ENCODE measurements at regions not wholly inside any gene's neighbourhood (a gene's known extent, or its start where the extent isn't known, plus 50 kb on each side); places are given as distances from the start of the nearest gene placed in this dataset.

GRCh38 chr20:58136149-58136484 is 92.3 kb downstream of the ANKRD60 start:
- TF ChIP-seq CTCF (conservative IDR thresholded peaks at IDR 0.05; ENCODE audit: low read depth, low read length) (no peak), RCOR1 (IDR thresholded peaks at IDR 0.05; ENCODE audit: insufficient replicate concordance, low read length) (no peak), RFX5 (IDR thresholded peaks at IDR 0.05; ENCODE audit: low read depth, low read length) (no peak), ELK1 (IDR thresholded peaks at IDR 0.05; ENCODE audit: borderline replicate concordance, low read depth, low read length) (no peak), MAFK (IDR thresholded peaks at IDR 0.05; ENCODE audit: low read depth, low read length) (no peak), SMC3 (IDR thresholded peaks at IDR 0.05; ENCODE audit: low read depth, low read length) (no peak)

All from IMR-90 (cell line).